ENCODE measurements at regions not wholly inside any gene's neighbourhood (a gene's known extent, or its start where the extent isn't known, plus 50 kb on each side); places are given as distances from the start of the nearest gene placed in this dataset.
"Not testable (repeated sequence)": the region's sequence is repeated elsewhere in the genome, so short reads cannot be mapped to it uniquely, and the experiment has no call there.

- DNase-seq: no peak
Measured at GRCh38 chr17:73856556-73856955, 212.3 kb upstream of the SDK2 start.

DNA sequence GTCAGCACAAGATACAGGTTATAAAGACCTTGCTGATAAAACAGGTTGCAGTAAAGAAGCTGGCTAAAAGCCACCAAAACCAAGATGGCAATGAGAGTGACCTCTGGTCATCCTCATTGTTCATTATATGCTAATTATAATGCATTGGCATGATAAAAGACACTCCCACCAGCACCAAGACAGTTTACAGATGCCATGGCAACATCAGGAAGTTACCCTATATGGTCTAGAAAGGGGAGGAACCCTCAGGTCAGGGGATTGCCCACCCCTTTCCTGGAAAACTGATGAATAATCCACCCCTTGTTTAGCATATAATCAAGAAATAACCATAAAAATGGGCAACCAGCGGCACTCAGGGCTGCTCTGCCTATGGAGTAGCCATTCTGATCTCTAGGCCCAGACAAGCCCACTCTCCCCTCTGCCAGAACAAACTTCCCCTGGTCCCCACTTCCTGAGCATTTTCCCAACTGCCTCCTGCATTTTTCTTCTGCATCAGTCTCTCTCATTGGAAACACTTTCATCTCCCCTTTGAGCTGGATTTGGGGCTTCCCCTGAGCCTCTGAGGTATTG is 215.3 kb upstream of the SDK2 start:
- DNase-seq: not testable (repeated sequence)

DNA sequence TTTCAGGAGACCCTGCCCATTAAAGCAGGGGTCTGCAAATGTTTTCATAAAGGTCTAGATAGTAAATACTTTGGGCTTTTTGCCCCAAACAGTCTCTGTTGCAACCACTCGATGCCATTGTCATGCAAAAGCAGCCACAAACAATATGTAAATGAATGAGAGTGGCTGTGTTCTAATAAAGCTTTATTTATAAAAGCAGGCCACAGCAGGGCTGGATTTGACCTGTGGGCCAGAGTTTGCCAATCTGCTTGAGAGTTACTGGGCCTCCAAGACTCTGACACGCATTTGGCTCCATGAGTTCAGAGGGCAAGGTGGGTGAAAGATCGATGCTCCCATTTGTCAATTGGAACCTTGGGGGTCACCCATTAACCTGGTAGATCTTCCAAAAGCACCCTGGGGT is 217.3 kb upstream of the SDK2 start:
- DNase-seq: no peak

DNA sequence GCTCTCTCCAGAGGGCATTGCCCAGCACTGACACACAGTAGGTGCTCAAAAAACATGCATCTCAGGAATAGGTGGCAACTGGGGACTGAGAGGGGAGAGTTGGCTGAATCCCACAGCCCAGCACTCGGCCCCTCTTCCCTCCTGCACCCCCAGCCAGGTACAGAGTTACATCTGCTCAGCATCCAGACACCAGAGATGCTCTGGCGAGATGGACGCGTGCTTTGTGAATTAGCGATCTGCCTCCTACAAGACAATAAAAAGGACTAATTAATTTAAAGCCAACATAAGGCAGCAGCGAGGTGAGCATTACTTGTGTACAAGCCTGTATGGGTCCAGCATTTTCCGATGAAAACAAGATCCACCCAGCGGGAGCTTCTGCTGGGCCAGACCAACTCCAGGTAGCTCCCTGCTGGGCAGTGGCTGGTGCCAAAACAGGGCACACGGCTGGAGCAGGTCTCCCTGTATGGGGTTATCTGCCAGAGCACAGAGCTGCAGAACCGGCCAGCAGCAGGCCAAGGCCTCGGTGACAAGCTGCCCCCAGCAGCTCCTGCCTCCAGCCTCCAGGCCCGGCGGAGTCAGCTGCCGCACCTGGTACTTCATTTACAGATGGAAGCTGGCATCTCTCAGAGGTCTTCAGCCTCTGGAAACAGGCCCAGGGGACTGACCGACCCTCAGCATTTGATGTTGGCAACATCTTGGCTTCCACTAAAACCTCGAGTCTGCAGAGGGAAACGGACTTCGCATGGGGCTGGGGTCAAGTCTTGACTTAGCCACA is 219.7 kb upstream of the SDK2 start:
- DNase-seq: no peak

DNA sequence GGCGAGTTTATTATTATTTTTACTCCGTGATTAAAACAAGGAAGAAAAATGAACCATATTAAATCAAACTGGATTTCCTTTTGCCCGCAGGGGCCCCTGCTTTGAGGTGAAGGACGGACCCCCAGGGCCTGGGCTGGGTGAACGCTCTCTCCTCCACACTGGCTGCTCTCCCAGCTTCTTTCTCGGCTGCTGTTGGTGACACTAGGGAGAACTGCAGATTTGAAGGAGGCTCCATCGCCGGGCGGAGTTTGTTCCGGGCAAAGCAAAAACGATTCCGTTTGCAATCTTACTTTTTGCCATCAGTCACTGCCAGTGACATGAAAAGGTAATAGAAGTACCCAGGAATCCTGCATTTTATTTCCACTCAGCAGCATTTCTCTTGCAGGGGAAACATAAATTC is 221.6 kb upstream of the SDK2 start:
- DNase-seq: no peak

- DNase-seq: no peak
Measured at GRCh38 chr17:73867056-73867455, 222.8 kb upstream of the SDK2 start.

GRCh38 chr17:73870068-73870467 is 225.8 kb upstream of the SDK2 start:
- no peak for DNase-seq

DNA sequence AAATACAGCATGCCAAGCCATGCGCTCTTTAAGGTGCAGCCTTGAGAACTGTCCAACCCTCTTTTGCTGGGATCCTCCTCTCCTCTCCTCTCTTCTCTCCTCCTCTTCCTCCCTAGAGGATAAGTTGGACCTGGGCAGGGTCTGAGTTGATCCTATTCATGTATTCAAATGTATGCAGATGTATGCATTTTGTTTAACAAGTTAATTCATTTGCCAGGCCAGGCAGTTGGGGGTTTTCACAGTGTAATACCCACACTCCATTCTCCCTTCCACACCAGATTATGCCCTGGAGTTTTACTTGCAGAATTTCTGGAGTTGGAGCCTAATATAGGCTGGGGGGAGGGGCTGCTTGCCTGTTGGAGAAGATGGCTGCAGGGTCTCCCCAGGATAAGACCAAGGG is 226.2 kb upstream of the SDK2 start:
- DNase-seq: no peak

DNA sequence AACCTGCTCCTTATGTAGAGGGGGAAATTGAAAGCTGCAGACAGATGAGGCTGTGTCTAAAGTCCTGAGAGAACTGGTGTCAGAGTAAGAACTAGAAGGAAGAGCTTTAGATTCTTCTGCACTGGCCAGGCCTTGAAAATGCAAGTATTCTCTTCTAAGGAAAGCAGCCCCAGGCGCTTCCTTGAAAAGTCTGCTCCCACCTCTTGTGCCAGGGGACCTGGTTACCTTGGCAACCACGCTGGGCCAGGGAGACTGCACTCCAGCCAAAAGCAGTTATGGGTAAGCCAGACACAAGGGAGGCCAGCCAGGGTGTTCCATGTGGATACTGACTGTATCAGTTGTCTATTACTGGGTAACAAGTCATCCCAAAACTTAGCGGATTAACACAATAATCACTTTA is 228.6 kb upstream of the SDK2 start:
- no peak for DNase-seq

DNA sequence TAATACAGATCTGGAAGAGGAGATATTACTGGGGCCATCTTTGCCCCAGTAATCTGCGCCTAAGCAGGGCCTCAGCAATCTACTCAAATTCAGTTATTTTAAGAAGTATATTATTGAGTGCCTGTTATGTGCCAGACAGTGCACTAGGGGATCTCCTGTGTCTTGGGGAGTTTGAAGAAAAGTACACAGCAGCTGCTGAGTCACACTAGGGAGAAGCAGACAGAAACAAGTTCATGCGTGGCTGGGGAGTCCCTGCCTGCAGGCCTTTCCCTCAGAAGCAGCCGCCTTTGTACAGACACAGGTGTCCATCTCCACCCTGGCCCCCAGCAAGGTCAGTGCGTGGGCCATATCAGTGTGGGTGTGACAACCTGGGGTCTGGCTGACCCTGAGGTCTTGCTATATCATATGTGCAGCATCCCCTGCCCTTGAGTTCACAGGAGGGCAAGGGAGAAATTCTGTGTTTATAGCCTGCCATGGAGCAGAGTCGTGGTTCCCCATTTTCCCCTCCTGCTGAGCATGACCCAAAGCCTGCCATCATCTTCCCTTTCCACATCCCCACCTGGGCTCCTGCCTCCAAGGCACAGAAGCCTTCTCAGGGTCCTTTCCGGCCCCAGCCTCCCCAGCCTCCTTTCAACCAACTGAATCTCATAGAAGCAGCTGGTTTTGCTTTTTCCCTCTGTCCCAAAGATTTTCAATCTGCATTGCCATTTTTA is 229.9 kb upstream of the SDK2 start:
- no peak for DNase-seq

GRCh38 chr17:73875346-73875745 is 231.1 kb upstream of the SDK2 start:
- no peak for DNase-seq

- no peak for DNase-seq
Measured at GRCh38 chr17:73877962-73878361, 233.7 kb upstream of the SDK2 start.

GRCh38 chr17:73878923-73879322 is 234.7 kb upstream of the SDK2 start:
- no peak for DNase-seq

GRCh38 chr17:73879987-73880386 is 235.7 kb upstream of the SDK2 start:
- no peak for DNase-seq

DNA sequence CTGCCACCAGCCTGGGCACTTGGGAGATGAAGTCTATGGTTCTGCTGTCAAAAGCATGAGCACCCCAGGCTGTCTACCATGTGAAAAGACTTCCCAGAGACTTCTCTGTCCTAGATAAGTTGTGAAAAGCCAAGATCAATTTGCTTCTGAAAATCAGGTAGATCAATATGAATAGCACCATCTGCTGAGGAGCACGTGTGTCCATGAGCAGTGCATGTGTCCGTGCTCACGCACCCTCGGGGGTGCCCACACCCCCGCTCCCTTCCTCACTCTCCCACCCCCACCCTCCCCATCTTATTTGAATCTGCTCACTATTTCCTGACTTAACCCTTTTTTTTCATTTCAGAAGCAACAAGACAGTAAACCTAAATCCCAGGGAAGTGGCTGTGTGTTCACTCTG is 238.3 kb upstream of the SDK2 start:
- no peak for DNase-seq

- DNase-seq: no peak
Measured at GRCh38 chr17:73883175-73883574, 238.9 kb upstream of the SDK2 start.

DNA sequence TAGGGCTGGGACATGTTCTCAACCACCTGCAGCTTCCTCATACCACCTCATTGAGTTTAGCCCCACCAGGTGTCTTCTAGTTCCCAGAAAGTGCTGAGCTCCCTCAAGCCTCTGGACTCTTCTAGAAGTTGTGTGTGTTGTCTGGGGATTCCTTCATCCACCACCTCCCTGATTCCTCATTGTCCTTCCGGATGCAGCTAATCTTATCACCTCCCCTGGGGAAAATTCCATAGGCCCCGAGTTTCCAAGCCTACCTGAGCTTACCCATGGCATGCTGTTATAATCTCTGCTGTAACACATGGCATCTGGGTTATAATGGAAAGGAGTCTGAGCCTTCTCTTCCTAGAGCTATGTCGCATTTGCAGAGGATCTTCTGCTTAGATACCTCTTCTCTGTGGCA is 243.5 kb upstream of the SDK2 start:
- DNase-seq: no peak

DNA sequence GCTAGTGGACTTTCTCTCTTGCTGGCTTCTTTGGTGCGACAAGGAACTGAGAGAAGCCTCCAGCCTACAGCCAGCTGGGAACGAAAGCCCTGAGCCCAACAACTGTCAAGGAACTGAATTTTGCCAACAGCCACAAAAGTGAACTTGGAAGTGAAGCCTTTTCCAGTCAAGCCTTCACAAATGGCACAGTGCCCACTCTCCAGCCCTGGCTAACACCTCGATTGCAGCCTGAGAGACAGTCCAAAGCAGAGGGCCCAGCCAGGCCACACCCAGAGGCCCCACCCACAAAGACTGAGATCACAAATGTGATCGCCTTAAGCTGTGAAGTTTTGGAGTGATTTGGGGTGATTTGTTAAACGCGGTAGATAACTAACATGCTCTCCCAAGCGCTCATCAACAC is 244.6 kb upstream of the SDK2 start:
- DNase-seq: no peak

DNA sequence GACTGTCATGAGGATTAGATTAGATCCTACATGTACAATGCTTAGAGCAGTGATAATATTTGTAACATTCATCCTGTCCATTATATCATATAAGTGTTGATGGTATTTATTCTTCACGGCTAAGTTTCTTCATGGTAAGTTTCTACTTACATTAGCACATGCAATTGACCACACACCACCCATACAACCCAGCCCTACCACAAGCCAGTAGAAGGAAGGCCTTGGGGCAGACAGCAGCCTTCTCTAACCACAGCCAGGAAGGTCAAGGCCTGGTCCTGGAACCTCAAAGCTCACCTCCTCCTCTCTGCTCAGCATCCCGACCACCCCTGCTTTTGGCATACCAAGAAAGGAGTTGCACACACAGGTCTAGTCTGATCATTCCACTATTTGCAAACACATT is 245.2 kb upstream of the SDK2 start:
- DNase-seq: no peak

GRCh38 chr17:73890831-73891405 is 246.7 kb upstream of the SDK2 start:
- DNase-seq: no peak

GRCh38 chr17:73895157-73895556 is 250.9 kb upstream of the SDK2 start:
- DNase-seq: no peak

GRCh38 chr17:73896966-73897365 is 252.7 kb upstream of the SDK2 start:
- DNase-seq: no peak

DNA sequence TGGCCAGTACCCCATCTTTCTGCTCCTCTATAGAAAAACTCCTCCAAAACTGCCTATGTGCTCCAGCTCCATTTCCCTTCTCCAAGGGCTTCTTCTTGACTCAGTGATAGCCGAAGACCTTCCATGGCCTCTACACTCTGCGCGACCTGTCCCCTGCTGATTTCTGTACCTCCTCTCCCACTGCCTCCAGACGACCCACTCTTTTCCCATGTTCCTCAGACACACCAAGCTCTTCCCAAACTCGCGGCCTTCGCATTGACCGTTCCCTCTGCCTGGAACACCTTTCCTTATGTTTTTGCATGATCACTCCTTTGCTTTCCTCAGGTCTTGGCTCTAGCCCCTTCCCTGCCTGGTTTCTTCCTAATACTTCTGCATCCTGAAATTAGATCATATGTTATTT is 255.6 kb upstream of the SDK2 start:
- no peak for DNase-seq

- no peak for DNase-seq
Measured at GRCh38 chr17:73900516-73900915, 256.3 kb upstream of the SDK2 start.
